ENCODE measurements at regions not wholly inside any gene's neighbourhood (a gene's known extent, or its start where the extent isn't known, plus 50 kb on each side); places are given as distances from the start of the nearest gene placed in this dataset.

DNA sequence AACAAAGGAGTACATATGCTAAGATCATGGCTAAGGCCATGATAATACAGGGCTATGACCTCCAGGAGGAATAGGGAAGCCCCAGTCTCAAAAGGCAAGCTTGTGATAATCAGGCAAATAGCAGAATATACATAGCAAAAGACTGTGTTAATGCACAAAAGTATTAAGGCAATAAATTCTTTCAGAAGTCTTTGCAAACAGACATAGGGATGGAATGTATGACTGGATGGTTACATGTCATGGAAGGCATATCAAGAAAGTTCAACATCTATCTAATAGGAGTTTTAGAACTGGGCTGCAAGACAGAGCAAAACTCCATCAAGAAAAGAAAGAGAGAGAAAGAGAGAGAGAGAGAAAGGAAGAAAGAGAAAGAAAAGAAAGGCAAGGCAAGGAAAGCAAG is 264.5 kb upstream of the CDH6 start:
- Histone ChIP-seq H3K4me2 (ENCODE audit: insufficient read depth, low read length) (no peak overlapping the region), H3K4me1 (ENCODE audit: insufficient read depth, low read length) (no peaks in the 10 kb centered on the region), H3K27ac (ENCODE audit: low read length) (no peak overlapping the region), H4K20me1 (ENCODE audit: insufficient read depth, low read length) (no peaks in the 10 kb centered on the region), H3K9me3 (ENCODE audit: insufficient read depth, low read length, severe bottlenecking) (no peaks in the 10 kb centered on the region), H2AFZ (ENCODE audit: low read depth, low read length) (no peak overlapping the region), H3K79me2 (ENCODE audit: insufficient read depth, low read length) (no peaks in the 10 kb centered on the region), H3K27me3 (ENCODE audit: insufficient read depth, low read length, poor library complexity) (no peaks in the 10 kb centered on the region), H3K4me3 (ENCODE audit: low read depth in 1 of 2, low read length in 2 of 2) (no peak overlapping the region), H3K9ac (ENCODE audit: low read depth, low read length) (no peak overlapping the region), H3K36me3 (ENCODE audit: insufficient read depth, low read length) (no peaks in the 10 kb centered on the region)
- no peak for ATAC-seq (ENCODE audit: insufficient read depth, low read depth)
- no peak for TF ChIP-seq EZH2 (IDR thresholded peaks at IDR 0.05; ENCODE audit: borderline replicate concordance, low read depth, low read length, severe bottlenecking)
- TF ChIP-seq, protein P1, sequence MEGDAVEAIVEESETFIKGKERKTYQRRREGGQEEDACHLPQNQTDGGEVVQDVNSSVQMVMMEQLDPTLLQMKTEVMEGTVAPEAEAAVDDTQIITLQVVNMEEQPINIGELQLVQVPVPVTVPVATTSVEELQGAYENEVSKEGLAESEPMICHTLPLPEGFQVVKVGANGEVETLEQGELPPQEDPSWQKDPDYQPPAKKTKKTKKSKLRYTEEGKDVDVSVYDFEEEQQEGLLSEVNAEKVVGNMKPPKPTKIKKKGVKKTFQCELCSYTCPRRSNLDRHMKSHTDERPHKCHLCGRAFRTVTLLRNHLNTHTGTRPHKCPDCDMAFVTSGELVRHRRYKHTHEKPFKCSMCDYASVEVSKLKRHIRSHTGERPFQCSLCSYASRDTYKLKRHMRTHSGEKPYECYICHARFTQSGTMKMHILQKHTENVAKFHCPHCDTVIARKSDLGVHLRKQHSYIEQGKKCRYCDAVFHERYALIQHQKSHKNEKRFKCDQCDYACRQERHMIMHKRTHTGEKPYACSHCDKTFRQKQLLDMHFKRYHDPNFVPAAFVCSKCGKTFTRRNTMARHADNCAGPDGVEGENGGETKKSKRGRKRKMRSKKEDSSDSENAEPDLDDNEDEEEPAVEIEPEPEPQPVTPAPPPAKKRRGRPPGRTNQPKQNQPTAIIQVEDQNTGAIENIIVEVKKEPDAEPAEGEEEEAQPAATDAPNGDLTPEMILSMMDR (IDR thresholded peaks at IDR 0.05; ENCODE audit: borderline replicate concordance, extremely low read depth, low read length, poor library complexity, severe bottlenecking), result no peak
- DNase-seq, result no peak

DNA sequence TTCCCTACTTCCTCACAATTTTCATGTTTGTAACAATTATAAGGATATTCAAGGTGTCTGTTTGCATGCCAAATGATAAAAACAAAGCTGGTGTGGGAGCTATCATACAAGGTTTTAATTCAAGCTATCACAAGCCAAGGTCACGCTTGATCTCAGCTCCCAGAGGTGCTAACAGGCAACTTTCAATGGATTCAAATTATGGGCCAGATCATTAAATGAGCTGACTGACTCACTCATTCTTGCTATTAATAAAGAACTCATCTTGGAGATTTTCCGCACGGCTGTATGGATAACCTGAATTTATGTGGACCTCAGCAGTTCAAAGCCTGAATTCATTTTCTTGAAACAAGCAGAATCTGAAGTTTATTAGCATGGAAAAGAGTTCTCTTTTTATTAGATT is 267.3 kb upstream of the CDH6 start:
- no peaks in the 10 kb centered on the region for H3K9me3 ChIP-seq (ENCODE audit: insufficient read depth, low read length, severe bottlenecking)
- no peak overlapping the region for H2AFZ ChIP-seq (ENCODE audit: low read depth, low read length)
- ATAC-seq (ENCODE audit: insufficient read depth, low read depth), result no peak
- no peaks in the 10 kb centered on the region for H3K4me1 ChIP-seq (ENCODE audit: insufficient read depth, low read length)
- H3K27me3 ChIP-seq (ENCODE audit: insufficient read depth, low read length, poor library complexity), result no peaks in the 10 kb centered on the region
- no peak for TF ChIP-seq EZH2 (IDR thresholded peaks at IDR 0.05; ENCODE audit: borderline replicate concordance, low read depth, low read length, severe bottlenecking)
- TF ChIP-seq, protein P1 (IDR thresholded peaks at IDR 0.05; ENCODE audit: borderline replicate concordance, extremely low read depth, low read length, poor library complexity, severe bottlenecking), result no peak
- no peak overlapping the region for H3K4me3 ChIP-seq (ENCODE audit: low read depth in 1 of 2, low read length in 2 of 2)
- H3K9ac ChIP-seq (ENCODE audit: low read depth, low read length), result no peak overlapping the region
- H3K4me2 ChIP-seq (ENCODE audit: insufficient read depth, low read length), result no peak overlapping the region
- H4K20me1 ChIP-seq (ENCODE audit: insufficient read depth, low read length), result no peaks in the 10 kb centered on the region
- DNase-seq, result no peak
- no peak overlapping the region for H3K27ac ChIP-seq (ENCODE audit: low read length)
- H3K36me3 ChIP-seq (ENCODE audit: insufficient read depth, low read length), result no peaks in the 10 kb centered on the region
- no peaks in the 10 kb centered on the region for H3K79me2 ChIP-seq (ENCODE audit: insufficient read depth, low read length)

DNA sequence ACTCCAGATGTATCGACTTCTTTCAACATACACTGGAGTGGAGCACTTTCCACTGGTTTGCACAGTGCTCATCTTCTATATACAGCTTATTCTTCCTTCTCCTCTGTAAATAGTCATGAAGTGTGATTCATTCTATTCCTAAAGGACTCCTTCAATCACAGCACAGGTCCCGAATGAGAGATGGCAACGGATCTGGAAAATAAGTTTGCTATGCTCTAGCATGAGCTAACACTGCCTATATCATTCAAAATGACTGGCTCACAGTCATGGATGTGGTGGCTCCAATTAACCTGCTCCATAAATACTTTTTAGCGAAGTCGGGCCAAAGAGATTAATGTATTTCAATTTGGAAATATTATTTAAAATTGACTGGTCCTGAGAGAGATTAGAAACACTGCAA is 272.1 kb upstream of the CDH6 start:
- DNase-seq (no peak), ATAC-seq (ENCODE audit: insufficient read depth, low read depth) (no peak)
- H3K36me3 ChIP-seq (ENCODE audit: insufficient read depth, low read length), result no peaks in the 10 kb centered on the region
- H3K27me3 ChIP-seq (ENCODE audit: insufficient read depth, low read length, poor library complexity), result no peaks in the 10 kb centered on the region
- H3K4me1 ChIP-seq (ENCODE audit: insufficient read depth, low read length), result no peaks in the 10 kb centered on the region
- H3K4me3 ChIP-seq (ENCODE audit: low read depth in 1 of 2, low read length in 2 of 2), result no peak overlapping the region
- H3K79me2 ChIP-seq (ENCODE audit: insufficient read depth, low read length), result no peaks in the 10 kb centered on the region
- H3K9me3 ChIP-seq (ENCODE audit: insufficient read depth, low read length, severe bottlenecking), result no peaks in the 10 kb centered on the region
- no peak overlapping the region for H3K27ac ChIP-seq (ENCODE audit: low read length)
- TF ChIP-seq EZH2 (IDR thresholded peaks at IDR 0.05; ENCODE audit: borderline replicate concordance, low read depth, low read length, severe bottlenecking), result no peak
- TF ChIP-seq, protein P1 (IDR thresholded peaks at IDR 0.05; ENCODE audit: borderline replicate concordance, extremely low read depth, low read length, poor library complexity, severe bottlenecking), result no peak
- H3K9ac ChIP-seq (ENCODE audit: low read depth, low read length), result no peak overlapping the region
- no peak overlapping the region for H2AFZ ChIP-seq (ENCODE audit: low read depth, low read length)
- no peak overlapping the region for H3K4me2 ChIP-seq (ENCODE audit: insufficient read depth, low read length)
- H4K20me1 ChIP-seq (ENCODE audit: insufficient read depth, low read length), result no peaks in the 10 kb centered on the region

DNA sequence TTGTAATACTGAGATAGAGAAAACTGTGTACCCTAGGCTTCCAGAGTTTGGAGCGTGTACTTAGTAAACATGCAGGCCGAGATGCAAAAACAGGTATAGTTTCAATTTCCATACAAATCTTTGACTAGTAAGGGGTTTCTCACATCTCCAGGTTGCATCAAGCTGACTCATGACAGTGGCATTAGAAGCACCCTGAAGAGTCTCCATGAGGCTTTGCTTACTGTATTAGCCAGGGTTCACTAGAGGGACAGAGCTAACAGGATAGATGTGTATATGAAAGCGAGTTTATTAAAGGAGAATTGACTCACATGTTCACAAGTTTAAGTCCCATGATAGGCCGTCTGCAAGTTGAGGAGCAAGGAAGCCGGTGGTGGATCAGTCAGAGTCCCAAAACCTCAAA is 275.3 kb upstream of the CDH6 start:
- DNase-seq (no peak), ATAC-seq (ENCODE audit: insufficient read depth, low read depth) (no peak)
- no peak overlapping the region for H3K4me2 ChIP-seq (ENCODE audit: insufficient read depth, low read length)
- no peak overlapping the region for H2AFZ ChIP-seq (ENCODE audit: low read depth, low read length)
- no peaks in the 10 kb centered on the region for H4K20me1 ChIP-seq (ENCODE audit: insufficient read depth, low read length)
- H3K4me1 ChIP-seq (ENCODE audit: insufficient read depth, low read length), result no peaks in the 10 kb centered on the region
- no peaks in the 10 kb centered on the region for H3K36me3 ChIP-seq (ENCODE audit: insufficient read depth, low read length)
- no peaks in the 10 kb centered on the region for H3K9me3 ChIP-seq (ENCODE audit: insufficient read depth, low read length, severe bottlenecking)
- H3K4me3 ChIP-seq (ENCODE audit: low read depth in 1 of 2, low read length in 2 of 2), result no peak overlapping the region
- no peak overlapping the region for H3K9ac ChIP-seq (ENCODE audit: low read depth, low read length)
- TF ChIP-seq, protein P1 (IDR thresholded peaks at IDR 0.05; ENCODE audit: borderline replicate concordance, extremely low read depth, low read length, poor library complexity, severe bottlenecking), result no peak
- TF ChIP-seq EZH2 (IDR thresholded peaks at IDR 0.05; ENCODE audit: borderline replicate concordance, low read depth, low read length, severe bottlenecking), result no peak
- no peaks in the 10 kb centered on the region for H3K27me3 ChIP-seq (ENCODE audit: insufficient read depth, low read length, poor library complexity)
- H3K79me2 ChIP-seq (ENCODE audit: insufficient read depth, low read length), result no peaks in the 10 kb centered on the region
- no peak overlapping the region for H3K27ac ChIP-seq (ENCODE audit: low read length)

Data from DND-41 (cell line).